OCI-LY7 (cell line): ENCODE measurements at regions not wholly inside any gene's neighbourhood (a gene's known extent, or its start where the extent isn't known, plus 50 kb on each side); places are given as distances from the start of the nearest gene placed in this dataset.

Source experiments
- BruUV-seq: library from RNA; stranded (reverse); fragments of 400-500 nt; replicated peaks from 2 replicates; lab custom pipeline; 2021; lab: Mats Ljungman, UMichigan
- CTCF ChIA-PET: fragments of 300-600 bp; sonication (Branson Sonifier 250); formaldehyde crosslinking; loops from one replicate; lab custom pipeline; 2022; ENCODE audit warnings: antibody characterized with exemption; ENCODE audit not compliant: unreplicated experiment; lab: Charles Lee
- POLR2A ChIA-PET: fragments of 300-600 bp; sonication (Branson Sonifier 250); formaldehyde crosslinking; loops from one replicate; lab custom pipeline; 2022; ENCODE audit warnings: antibody characterized with exemption; lab: Charles Lee
- DNase-seq: peaks from one replicate; pipeline ENCODE4 v3.0.0-alpha.2; 2015; ENCODE audit warnings: low spot score
- H2AFZ ChIP-seq: fragments of 200-600 bp; sonication (generic), shearing (Covaris generic); 2 replicates; pipeline ENCODE4 v1.6.1; 2014; ENCODE audit warnings: mild to moderate bottlenecking, antibody characterized with exemption, low read length, moderate library complexity
- H3K27ac ChIP-seq: fragments of 200-600 bp; sonication (generic); 2 replicates; pipeline ENCODE4 v1.5.1; 2014; ENCODE audit warnings: mixed run types, low read depth, mild to moderate bottlenecking, moderate library complexity, low read length, inconsistent platforms; ENCODE audit not compliant: poor library complexity, severe bottlenecking
- H3K36me3 ChIP-seq: fragments of 200-600 bp; sonication (generic); 2 replicates; pipeline ENCODE4 v1.6.1; 2014; ENCODE audit warnings: mild to moderate bottlenecking, antibody characterized with exemption, low read length, moderate library complexity, mixed read lengths; ENCODE audit not compliant: insufficient read depth
- H3K4me1 ChIP-seq: fragments of 200-600 bp; sonication (generic); 2 replicates; pipeline ENCODE4 v1.5.1; 2014; ENCODE audit warnings: mild to moderate bottlenecking, low read length; ENCODE audit not compliant: insufficient read depth, poor library complexity, severe bottlenecking
- H3K4me2 ChIP-seq: fragments of 200-600 bp; sonication (generic); 2 replicates; pipeline ENCODE4 v1.6.1; 2014; ENCODE audit warnings: mild to moderate bottlenecking, low read length
- H3K4me3 ChIP-seq: fragments of 200-600 bp; sonication (generic); 2 replicates; pipeline ENCODE4 v1.5.1; 2014; ENCODE audit warnings: mild to moderate bottlenecking, low read depth, low read length; ENCODE audit not compliant: poor library complexity, severe bottlenecking
- H3K79me2 ChIP-seq: fragments of 200-600 bp; sonication (generic); 2 replicates; pipeline ENCODE4 v1.6.1; 2016; ENCODE audit warnings: low read depth, mild to moderate bottlenecking, low read length, moderate library complexity, mixed read lengths; ENCODE audit not compliant: insufficient read depth
- H3K9me2 ChIP-seq: fragments of 200-600 bp; sonication (generic); 2 replicates; pipeline ENCODE4 v1.6.1; 2016; ENCODE audit warnings: mild to moderate bottlenecking, low read length, mixed read lengths; ENCODE audit not compliant: insufficient read depth
- H3K9me3 ChIP-seq: fragments of 200-600 bp; sonication (generic); 2 replicates; pipeline ENCODE4 v1.6.1; 2014; ENCODE audit warnings: mild to moderate bottlenecking, mixed run types, low read length, mixed read lengths
- H4K20me1 ChIP-seq: fragments of 200-600 bp; sonication (generic); 2 replicates; pipeline ENCODE4 v1.6.1; 2014; ENCODE audit warnings: mild to moderate bottlenecking, antibody characterized with exemption, low read length, moderate library complexity, mixed read lengths; ENCODE audit not compliant: insufficient read depth
- EZH2phosphoT487 ChIP-seq: fragments of 200-600 bp; sonication (generic); IDR thresholded peaks from 2 replicates; pipeline ENCODE4 v1.6.1; 2018; ENCODE audit warnings: low read depth, borderline replicate concordance, mild to moderate bottlenecking, mixed run types, antibody characterized with exemption, low read length, moderate library complexity, mixed read lengths
- intact Hi-C: fragments of 100-400 bp; cut with micrococcal nuclease; formaldehyde crosslinking; loops from one replicate; pipeline ENCODE4 v1.10.0; 2022; ENCODE audit not compliant: unreplicated experiment
- TF ChIP-seq, protein P1 (sequence below): fragments of 200-600 bp; sonication (generic); conservative IDR thresholded peaks from 2 replicates; pipeline ENCODE4 v1.5.1; 2014; ENCODE audit warnings: mild to moderate bottlenecking, antibody characterized with exemption, low read length, moderate library complexity, mixed read lengths

- no peak for DNase-seq
- Histone ChIP-seq H3K27ac (no peak overlapping the region), H3K79me2 (no peaks in the 10 kb centered on the region), H3K9me3 (no peaks in the 10 kb centered on the region), H4K20me1 (no peaks in the 10 kb centered on the region), H3K4me2 (no peak overlapping the region), H3K36me3 (no peaks in the 10 kb centered on the region), H2AFZ (no peak overlapping the region), H3K4me1 (peaks cover 12% of the 10 kb centered on the region), H3K4me3 (no peak overlapping the region), H3K9me2 (no peaks in the 10 kb centered on the region)
- TF ChIP-seq, protein P1, sequence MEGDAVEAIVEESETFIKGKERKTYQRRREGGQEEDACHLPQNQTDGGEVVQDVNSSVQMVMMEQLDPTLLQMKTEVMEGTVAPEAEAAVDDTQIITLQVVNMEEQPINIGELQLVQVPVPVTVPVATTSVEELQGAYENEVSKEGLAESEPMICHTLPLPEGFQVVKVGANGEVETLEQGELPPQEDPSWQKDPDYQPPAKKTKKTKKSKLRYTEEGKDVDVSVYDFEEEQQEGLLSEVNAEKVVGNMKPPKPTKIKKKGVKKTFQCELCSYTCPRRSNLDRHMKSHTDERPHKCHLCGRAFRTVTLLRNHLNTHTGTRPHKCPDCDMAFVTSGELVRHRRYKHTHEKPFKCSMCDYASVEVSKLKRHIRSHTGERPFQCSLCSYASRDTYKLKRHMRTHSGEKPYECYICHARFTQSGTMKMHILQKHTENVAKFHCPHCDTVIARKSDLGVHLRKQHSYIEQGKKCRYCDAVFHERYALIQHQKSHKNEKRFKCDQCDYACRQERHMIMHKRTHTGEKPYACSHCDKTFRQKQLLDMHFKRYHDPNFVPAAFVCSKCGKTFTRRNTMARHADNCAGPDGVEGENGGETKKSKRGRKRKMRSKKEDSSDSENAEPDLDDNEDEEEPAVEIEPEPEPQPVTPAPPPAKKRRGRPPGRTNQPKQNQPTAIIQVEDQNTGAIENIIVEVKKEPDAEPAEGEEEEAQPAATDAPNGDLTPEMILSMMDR, result no peak
- TF ChIP-seq EZH2phosphoT487, result no peak
- CTCF ChIA-PET, result interaction anchor here (0.6 kb wide), 1 partner anchor 11 kb away, joined by 3 read pairs; no protein-coding TSS in a partner anchor
- POLR2A ChIA-PET, result interaction anchor here (1.0 to 2.5 kb wide), 2 partner anchors 11 to 58 kb away, joined by 3 to 10 read pairs; no protein-coding TSS in a partner anchor
- BruUV-seq, result no TSS peak
- intact Hi-C loops, result loop anchor here (10.0 kb wide), 1 partner anchor 354 kb away; no protein-coding TSS in a partner anchor
Measured at GRCh38 chr2:196290569-196290968, 119.2 kb upstream of the STK17B start.

DNA sequence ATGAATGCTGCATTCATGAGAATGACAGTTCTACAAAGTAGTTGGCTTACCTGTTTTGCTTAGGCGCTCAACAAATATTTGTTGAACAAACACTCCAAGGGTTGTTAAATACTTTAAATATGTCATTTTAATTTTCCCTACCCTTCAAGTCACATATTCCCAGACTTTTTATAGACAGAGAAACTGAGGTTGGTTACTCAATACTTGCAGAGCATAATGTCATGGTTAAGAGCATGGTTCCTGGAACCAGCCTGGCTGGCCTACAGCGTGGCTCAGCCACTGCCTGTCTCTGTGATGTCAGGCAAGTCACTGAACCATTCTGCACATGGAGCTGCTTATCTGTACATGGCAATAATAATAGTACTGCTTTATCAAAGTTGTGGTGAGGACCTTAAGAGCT, 120.0 kb upstream of the STK17B start:
- Histone ChIP-seq H3K27ac (no peak overlapping the region), H3K36me3 (no peaks in the 10 kb centered on the region), H4K20me1 (no peaks in the 10 kb centered on the region), H3K9me2 (no peaks in the 10 kb centered on the region), H2AFZ (no peak overlapping the region), H3K4me3 (no peak overlapping the region), H3K4me1 (peaks cover 12% of the 10 kb centered on the region), H3K9me3 (no peaks in the 10 kb centered on the region), H3K79me2 (no peaks in the 10 kb centered on the region), H3K4me2 (no peak overlapping the region)
- no peak for DNase-seq
- CTCF ChIA-PET, result no interaction called here
- POLR2A ChIA-PET, result interaction anchor here (0.6 to 2.5 kb wide), 3 partner anchors 12 to 172 kb away, joined by 3 to 10 read pairs (median 3); no protein-coding TSS in a partner anchor
- no peak for TF ChIP-seq EZH2phosphoT487
- TF ChIP-seq, protein P1, result no peak
- intact Hi-C loops, result loop anchor here (10.0 kb wide), 1 partner anchor 353 kb away; no protein-coding TSS in a partner anchor
- BruUV-seq, result no TSS peak
